K562 (cell line): ENCODE measurements at regions not wholly inside any gene's neighbourhood (a gene's known extent, or its start where the extent isn't known, plus 50 kb on each side); places are given as distances from the start of the nearest gene placed in this dataset.

Source experiments
- ATF4 ChIP-seq: fragments of 450-650 bp; formaldehyde crosslinking; IDR thresholded peaks from 2 replicates; pipeline ENCODE4 v1.4.0; 2022; ENCODE audit warnings: mild to moderate bottlenecking, moderate library complexity
- BRF2 ChIP-seq: IDR thresholded peaks from 3 replicates; pipeline ENCODE4 v1.6.1; 2011; ENCODE audit warnings: borderline replicate concordance, mild to moderate bottlenecking; ENCODE audit not compliant: insufficient read length, insufficient read depth
- CREB5 ChIP-seq: fragments of 250-450 bp; sonication (Bioruptor Pico); IDR thresholded peaks from 2 replicates; pipeline ENCODE4 v1.5.0; 2020; ENCODE audit warnings: mild to moderate bottlenecking
- DLX4 ChIP-seq: fragments of 250-450 bp; sonication (Bioruptor Pico); IDR thresholded peaks from 2 replicates; pipeline ENCODE4 v1.6.1; 2021; ENCODE audit warnings: mild to moderate bottlenecking
- GABPB2 ChIP-seq: fragments of 250-450 bp; sonication (Bioruptor Pico); conservative IDR thresholded peaks from 2 replicates; pipeline ENCODE4 v1.5.1; 2021; ENCODE audit warnings: mild to moderate bottlenecking
- KHSRP ChIP-seq: fragments of 450-650 bp; IDR thresholded peaks from 2 replicates; pipeline ENCODE4 v1.6.1; 2017
- MBD1 ChIP-seq: fragments of 250-450 bp; sonication (Bioruptor Pico); IDR thresholded peaks from 2 replicates; pipeline ENCODE4 v1.8.0; 2022; ENCODE audit warnings: inconsistent platforms
- NFYB ChIP-seq: IDR thresholded peaks from 2 replicates; pipeline ENCODE4 v1.6.1; 2011; ENCODE audit warnings: mild to moderate bottlenecking, moderate library complexity; ENCODE audit not compliant: insufficient read length; ENCODE audit errors: extremely low read depth
- SAFB ChIP-seq: fragments of 200-400 bp; formaldehyde crosslinking; IDR thresholded peaks from 2 replicates; pipeline ENCODE4 v1.6.1; 2017; ENCODE audit warnings: low read depth, low read length, borderline replicate concordance
- SAFB2 ChIP-seq: fragments of 200-400 bp; formaldehyde crosslinking; IDR thresholded peaks from 2 replicates; pipeline ENCODE4 v1.6.1; 2018; ENCODE audit warnings: borderline replicate concordance, low read length, low read depth, moderate library complexity; ENCODE audit not compliant: severe bottlenecking

- TF ChIP-seq BRF2: no peak
- TF ChIP-seq ATF4 (CRISPR knock-in tag): no peak
- no peak for TF ChIP-seq CREB5 (CRISPR knock-in tag)
- TF ChIP-seq SAFB: no peak
- TF ChIP-seq MBD1 (CRISPR knock-in tag): no peak
- TF ChIP-seq KHSRP: no peak
- TF ChIP-seq SAFB2: no peak
- TF ChIP-seq NFYB: no peak
- TF ChIP-seq DLX4 (CRISPR knock-in tag): no peak
- TF ChIP-seq GABPB2: no peak
Measured at GRCh38 chr1:118615066-118615465, 373.1 kb downstream of the TBX15 start (continued).
